GM18517 (cell line): ENCODE measurements at regions not wholly inside any gene's neighbourhood (a gene's known extent, or its start where the extent isn't known, plus 50 kb on each side); places are given as distances from the start of the nearest gene placed in this dataset.
"Not testable (repeated sequence)": the region's sequence is repeated elsewhere in the genome, so short reads cannot be mapped to it uniquely, and the experiment has no call there.

Experiments used
- ATAC-seq: cut with Tn5 transposase; IDR thresholded peaks from one replicate; pipeline ENCODE4 v1.9.1; 2021; ENCODE audit warnings: mild to moderate bottlenecking, moderate library complexity; ENCODE audit not compliant: unreplicated experiment

- not testable (repeated sequence) for ATAC-seq
These were observed 415.5 kb downstream of the FOXD4L4 start for GRCh38 chr9:66152406-66152805.

DNA sequence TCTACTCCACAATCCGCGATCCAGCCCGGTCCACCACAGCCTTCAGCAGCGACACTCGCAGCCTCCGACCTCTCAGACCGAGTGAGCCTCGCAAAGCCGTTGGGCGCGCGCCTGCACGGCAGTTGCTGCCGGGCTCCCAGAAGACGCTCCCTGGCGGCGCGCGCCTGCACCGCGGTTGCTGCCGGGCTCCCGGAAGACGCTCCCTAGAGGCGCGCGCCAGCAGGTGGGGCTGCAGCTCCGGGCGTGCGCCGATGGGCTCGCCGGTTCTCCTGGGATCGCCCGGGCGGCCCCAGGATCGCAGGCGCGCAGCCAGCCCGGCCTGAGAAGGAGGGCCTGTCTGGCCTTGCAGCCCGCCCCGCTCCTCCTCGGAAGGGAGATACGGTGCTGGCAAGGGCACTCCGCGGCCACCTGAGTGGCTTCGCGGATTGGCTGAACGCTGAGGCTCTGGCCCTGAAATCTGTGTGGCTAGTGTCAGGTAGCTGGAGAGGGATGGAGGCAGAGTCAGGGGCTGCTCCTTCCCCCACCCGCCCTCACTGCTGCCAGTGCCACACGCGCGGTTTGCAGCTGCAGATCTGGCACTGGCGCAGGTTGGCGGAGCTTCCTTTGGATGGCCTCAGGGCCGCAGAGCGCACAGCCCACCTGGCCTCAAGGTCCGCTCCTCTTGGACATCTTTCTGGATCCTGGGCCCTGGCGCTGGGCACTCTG is 416.2 kb downstream of the FOXD4L4 start:
- ATAC-seq: peak; percentile 57

DNA sequence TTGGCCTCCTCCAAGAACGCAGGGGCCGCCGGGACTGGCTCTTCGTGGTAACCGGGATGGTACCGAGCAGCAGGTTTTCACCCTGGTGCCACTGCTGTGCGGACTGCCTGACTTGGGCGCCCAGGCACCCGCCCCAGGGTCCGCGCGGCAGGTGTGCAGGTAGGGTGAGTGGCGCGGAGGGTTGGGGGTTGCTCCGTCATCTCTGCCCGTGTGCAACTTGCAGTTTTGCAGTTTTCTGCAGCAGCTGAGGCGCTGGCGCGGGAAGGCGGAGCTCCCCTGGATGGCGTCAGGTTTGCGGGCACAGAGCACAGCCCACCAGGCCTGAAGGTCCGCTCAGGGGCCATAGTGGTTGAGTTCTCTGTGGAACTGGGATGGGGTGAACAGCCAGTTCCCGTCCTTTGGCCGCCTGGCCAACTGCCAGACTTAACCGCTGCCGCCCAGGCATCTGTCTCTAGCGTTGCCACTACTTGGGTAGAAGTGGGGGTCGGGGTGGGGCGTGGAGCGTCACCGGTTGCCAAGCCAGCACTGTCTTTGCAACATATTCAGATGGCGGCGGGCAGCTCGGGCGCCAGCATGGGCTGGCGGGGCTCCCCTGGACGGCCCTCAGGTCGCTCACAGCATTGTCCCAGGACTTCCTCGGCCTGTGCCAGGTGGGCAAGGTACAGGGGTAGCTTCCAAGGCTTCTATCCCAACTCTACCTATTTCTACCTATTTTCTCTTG is 417.2 kb downstream of the FOXD4L4 start:
- not testable (repeated sequence) for ATAC-seq

DNA sequence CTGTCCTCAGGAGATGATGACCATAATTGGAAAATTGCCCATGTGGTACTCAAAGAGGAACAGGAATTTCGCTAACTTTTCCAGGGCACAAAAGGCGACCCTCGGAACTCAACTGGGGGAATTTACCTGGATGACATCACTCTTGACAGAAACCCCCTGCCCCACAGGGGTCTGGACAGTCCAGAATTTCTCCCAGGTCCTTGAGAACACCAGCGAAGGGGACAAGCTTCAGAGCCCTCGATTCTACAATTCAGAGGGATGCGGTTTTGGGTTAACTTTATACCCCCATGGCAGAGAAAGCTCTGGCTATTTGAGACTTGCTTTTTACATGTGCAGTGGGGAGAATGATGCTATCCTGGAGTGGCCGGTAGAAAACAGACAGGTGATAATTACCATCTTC is 445.4 kb downstream of the FOXD4L4 start:
- ATAC-seq: not testable (repeated sequence)

DNA sequence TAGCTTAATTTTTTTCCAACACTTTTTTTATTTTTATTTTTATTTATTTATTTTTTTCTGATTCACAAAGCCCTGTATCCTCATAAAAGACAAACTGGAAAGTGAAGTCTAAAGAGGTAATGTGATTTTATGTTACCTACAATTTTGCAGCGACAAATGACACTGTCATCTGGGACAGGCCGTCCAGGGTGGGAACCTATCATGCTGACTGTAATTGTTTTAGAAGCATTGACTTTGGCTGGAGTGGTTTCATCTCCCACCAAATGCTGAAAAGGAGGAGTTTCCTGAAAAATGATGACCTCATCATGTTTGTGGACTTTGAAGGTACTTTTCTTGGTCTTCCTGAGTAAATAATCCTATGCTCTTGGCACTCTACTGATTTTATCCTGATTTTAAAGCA is 446.7 kb downstream of the FOXD4L4 start:
- not testable (repeated sequence) for ATAC-seq

DNA sequence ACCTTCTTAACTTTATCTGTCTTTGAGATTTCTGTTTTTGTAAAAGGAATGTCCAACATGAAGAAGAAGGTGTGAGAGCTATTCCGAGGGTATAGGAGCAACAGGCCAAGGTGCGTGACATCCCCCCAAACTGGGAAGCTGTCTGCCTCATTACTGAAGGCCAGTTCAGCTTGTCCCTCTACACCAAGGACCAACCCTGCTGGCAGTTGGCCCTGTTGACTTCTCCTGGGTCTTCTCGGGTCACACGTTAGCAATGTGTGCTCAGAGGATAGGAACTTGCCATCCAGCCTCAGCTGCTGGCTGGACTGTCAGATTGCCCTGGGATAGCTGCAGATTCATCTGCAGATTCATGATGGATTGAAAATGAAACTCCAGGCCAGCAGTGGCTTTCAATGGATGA is 460.3 kb downstream of the FOXD4L4 start:
- not testable (repeated sequence) for ATAC-seq

GRCh38 chr9:66198421-66198820 is 461.5 kb downstream of the FOXD4L4 start:
- ATAC-seq: not testable (repeated sequence)

- ATAC-seq: not testable (repeated sequence)
These were observed 469.7 kb downstream of the FOXD4L4 start for GRCh38 chr9:66206617-66207016.

DNA sequence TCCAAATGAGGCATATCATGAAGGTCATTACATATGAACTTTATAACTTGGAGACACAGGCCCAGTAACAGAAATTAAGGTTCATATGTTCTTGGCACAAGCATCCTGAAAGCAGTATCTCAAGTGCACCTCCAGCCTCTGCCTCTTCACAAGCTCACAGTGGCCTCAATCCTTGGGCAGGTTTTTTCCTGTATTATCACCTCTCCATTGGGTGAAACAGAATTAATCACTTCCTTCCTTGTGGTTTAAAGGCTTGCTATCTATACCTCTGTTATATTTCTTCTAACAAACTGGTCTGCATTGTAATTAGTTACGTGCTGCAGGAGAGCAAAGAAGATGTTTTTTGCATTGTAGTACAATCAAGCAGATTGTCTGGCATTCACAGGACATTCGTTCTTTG is 471.0 kb downstream of the FOXD4L4 start:
- ATAC-seq: not testable (repeated sequence)

DNA sequence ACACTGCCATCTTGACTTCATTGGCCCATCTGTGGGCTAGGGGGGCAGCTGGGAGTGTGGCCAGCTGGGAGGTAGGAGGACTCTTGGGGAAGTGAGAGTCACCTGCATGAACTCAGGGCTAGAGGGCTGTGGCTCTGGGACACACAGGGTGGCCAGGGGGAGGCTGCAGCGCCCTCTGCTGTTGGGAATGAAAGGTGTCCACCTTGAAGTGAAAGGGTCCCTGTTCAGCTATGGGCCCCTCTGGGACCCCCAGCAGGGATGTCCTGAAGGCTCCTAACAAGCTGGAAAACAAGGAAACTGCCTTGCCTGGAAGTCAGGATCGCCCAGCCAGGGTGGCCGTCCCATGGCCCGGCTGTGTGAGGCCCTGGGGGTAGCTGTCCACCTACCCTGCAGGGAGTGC is 507.8 kb downstream of the FOXD4L4 start:
- ATAC-seq: not testable (repeated sequence)

DNA sequence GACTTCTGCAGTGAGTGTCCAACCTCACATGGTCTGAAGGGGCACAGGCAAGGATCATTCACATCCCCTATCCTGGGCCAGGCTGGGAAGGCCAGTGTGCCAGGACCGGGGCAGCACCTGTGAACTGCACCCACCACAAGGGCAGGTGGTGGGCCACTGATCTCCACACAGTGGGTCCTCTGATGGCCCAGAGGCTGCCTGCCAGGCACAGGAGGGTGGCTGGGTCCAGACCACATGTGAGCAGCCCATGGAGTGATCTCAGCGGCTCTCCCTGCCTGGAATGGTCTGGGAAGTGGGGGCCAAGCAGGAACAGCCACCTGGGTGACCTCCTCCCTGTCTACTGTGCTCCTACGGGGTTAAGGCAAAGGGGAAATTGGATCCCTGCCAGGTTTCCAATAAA is 508.5 kb downstream of the FOXD4L4 start:
- not testable (repeated sequence) for ATAC-seq

DNA sequence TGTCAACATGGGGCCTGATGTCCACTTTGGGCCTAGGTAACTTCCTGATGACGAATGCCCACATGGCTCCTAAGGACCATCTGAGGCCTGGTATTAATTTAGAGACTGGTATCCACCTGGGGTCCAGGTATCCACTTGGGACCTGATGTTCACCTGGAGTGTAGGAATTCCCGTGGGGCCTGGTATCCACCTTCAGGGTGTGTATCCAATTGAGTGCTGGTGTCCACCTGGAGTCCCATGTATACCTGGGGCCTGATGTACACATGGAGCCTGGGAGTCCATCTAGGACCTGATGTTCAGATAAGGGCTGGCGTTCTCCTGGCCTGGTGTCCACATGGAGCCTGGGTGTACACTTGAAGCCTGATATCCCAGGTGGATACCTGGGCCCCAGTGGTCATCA is 520.6 kb downstream of the FOXD4L4 start:
- not testable (repeated sequence) for ATAC-seq

DNA sequence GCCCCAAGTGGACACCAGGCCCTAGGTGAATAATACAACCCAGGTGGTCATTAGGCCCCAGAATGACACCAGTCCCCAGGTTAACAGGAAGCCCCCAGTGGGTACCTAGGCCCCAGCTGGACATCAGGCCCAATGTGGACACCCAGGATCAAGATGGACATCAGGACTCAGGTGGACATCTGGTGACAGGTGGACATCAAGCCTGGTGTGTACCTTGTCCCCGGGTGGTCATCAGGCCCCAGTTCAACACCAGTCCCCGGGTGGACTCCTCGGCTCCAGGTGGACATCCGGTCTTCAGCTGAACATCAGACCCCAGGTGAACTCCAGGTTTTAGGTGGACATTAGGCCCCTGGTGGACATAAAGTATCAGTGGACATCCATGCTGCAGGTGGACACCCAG is 524.6 kb downstream of the FOXD4L4 start:
- not testable (repeated sequence) for ATAC-seq

DNA sequence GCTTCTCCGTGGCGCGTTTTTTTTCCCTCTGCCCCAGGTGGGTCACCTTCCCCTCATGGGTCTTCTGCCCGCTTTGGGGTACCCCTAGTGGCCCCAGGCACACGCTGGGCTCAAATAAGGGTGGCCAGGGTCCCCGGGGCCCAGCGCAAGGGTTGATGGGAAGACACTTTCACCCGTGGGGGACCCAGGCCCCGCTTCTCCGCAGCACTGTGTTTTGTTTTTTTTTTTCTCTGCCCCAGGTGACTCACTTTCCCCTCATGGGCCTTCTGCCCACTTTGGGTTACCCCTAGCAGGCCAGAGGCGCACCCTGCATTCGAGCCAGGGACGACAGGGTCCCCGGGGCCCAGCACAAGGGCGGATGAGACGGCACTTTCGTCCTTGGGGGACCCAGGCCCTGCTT is 526.7 kb downstream of the FOXD4L4 start:
- ATAC-seq: not testable (repeated sequence)

- not testable (repeated sequence) for ATAC-seq
These were observed 527.8 kb downstream of the FOXD4L4 start for GRCh38 chr9:66264786-66265185.

DNA sequence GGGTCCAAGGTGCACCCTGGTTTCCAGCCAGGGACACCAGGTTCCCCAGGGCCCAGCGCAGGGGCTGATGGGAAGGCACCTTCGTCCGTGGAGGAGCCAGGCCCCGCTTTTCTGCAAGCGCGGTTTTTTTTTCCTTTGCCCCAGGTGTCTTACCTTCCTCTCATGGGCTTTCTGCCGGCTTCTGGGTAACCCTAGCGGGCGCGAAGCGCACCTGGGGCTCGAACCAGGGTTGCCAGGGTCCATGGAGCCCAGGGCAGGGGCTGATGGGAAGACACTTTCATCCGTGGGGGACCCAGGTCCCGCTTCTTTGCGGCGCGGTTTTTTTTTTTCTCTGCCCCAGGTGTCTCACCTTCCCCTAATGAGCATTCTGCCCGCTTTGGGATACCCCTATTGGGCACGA is 529.3 kb downstream of the FOXD4L4 start:
- ATAC-seq: not testable (repeated sequence)

- ATAC-seq: not testable (repeated sequence)
These were observed 530.0 kb downstream of the FOXD4L4 start for GRCh38 chr9:66266856-66267430.

- ATAC-seq: not testable (repeated sequence)
These were observed 530.7 kb downstream of the FOXD4L4 start for GRCh38 chr9:66267684-66268083.

GRCh38 chr9:66269024-66269423 is 532.1 kb downstream of the FOXD4L4 start:
- ATAC-seq: not testable (repeated sequence)

GRCh38 chr9:66269783-66270182 is 532.8 kb downstream of the FOXD4L4 start:
- ATAC-seq: not testable (repeated sequence)

- not testable (repeated sequence) for ATAC-seq
These were observed 541.9 kb downstream of the FOXD4L4 start for GRCh38 chr9:66278809-66279208.
